CD4-positive, CD25-positive, alpha-beta regulatory T cell (primary cell): ENCODE measurements at regions not wholly inside any gene's neighbourhood (a gene's known extent, or its start where the extent isn't known, plus 50 kb on each side); places are given as distances from the start of the nearest gene placed in this dataset.

Experiments used
- ATAC-seq, 2 donors: fragments of 150-1000 bp; cut with Tn5 transposase; one replicate each; pipeline ENCODE4 v1.10.0; 2021; ENCODE audit warnings: low read depth in 2 of 2, moderate number of reproducible peaks in 2 of 2, moderate library complexity in 1 of 2
- DNase-seq, 3 donors: peaks; one replicate each; pipeline versions ENCODE4 v3.0.0 to v3.0.0-alpha.2; 2012 to 2022; ENCODE audit warnings: mixed read lengths in 1 of 3
- H3K27ac ChIP-seq: one replicate; pipeline ENCODE4 v1.7.0; 2013; ENCODE audit warnings: mild to moderate bottlenecking, low read length; ENCODE audit not compliant: insufficient read depth, poor library complexity, severe bottlenecking
- H3K27me3 ChIP-seq: one replicate; pipeline ENCODE4 v1.7.0; 2013; ENCODE audit warnings: low read length; ENCODE audit not compliant: control insufficient read depth, insufficient read depth
- H3K36me3 ChIP-seq: one replicate; pipeline ENCODE4 v1.7.0; 2013; ENCODE audit warnings: mild to moderate bottlenecking, low read length, moderate library complexity; ENCODE audit not compliant: control insufficient read depth, insufficient read depth
- H3K4me1 ChIP-seq: 2 replicates; pipeline ENCODE4 v1.7.0; 2013; ENCODE audit warnings: mild to moderate bottlenecking, low read length; ENCODE audit not compliant: insufficient read depth, control insufficient read depth, poor library complexity, severe bottlenecking
- H3K4me3 ChIP-seq: one replicate; pipeline ENCODE4 v1.7.0; 2013; ENCODE audit warnings: low read depth, mild to moderate bottlenecking, low read length, moderate library complexity
- H3K9me3 ChIP-seq, 2 experiments: 1 replicate in 1 of 2; 2 replicates in 1 of 2; pipeline ENCODE4 v1.7.0; 2013; ENCODE audit warnings: low read length in 2 of 2, mild to moderate bottlenecking in 1 of 2, moderate library complexity in 1 of 2; ENCODE audit not compliant: control insufficient read depth in 2 of 2
- H3K27ac Mint-ChIP-seq, 3 donors: one replicate each; pipeline ENCODE4 v1.8.0; 2020 to 2022; ENCODE audit warnings: mild to moderate bottlenecking in 3 of 3, mixed read lengths in 3 of 3, moderate library complexity in 2 of 3
- H3K27me3 Mint-ChIP-seq: one replicate; pipeline ENCODE4 v1.8.0; 2022; ENCODE audit warnings: mild to moderate bottlenecking, mixed read lengths
- H3K36me3 Mint-ChIP-seq: one replicate; pipeline ENCODE4 v1.8.0; 2020; ENCODE audit warnings: mixed read lengths
- H3K4me1 Mint-ChIP-seq, 4 donors: one replicate each; pipeline ENCODE4 v1.8.0; 2020 to 2022; ENCODE audit warnings: mixed read lengths in 4 of 4, mild to moderate bottlenecking in 1 of 4
- H3K4me3 Mint-ChIP-seq, 4 donors: one replicate each; pipeline ENCODE4 v1.8.0; 2020 to 2022; ENCODE audit warnings: mild to moderate bottlenecking in 4 of 4, mixed read lengths in 4 of 4, moderate library complexity in 3 of 4
- H3K9me3 Mint-ChIP-seq, 7 donors: one replicate each; pipeline ENCODE4 v1.8.0; 2020 to 2022; ENCODE audit warnings: mixed read lengths in 7 of 7, mild to moderate bottlenecking in 3 of 7, moderate library complexity in 2 of 7

- DNase-seq: no peak
- H3K9me3 Mint-ChIP-seq: peaks cover 0 to 4% (median 2%) of the 10 kb centered on the region in 7 donors
- no peaks in the 10 kb centered on the region for H3K36me3 ChIP-seq
These were observed 410.4 kb downstream of the PMP22 start for GRCh38 chr17:14854691-14855090.

GRCh38 chr17:14845591-14846281 is 419.4 kb downstream of the PMP22 start:
- DNase-seq (no peak), ATAC-seq (no peak)
- Histone ChIP-seq H3K27ac (no peak overlapping the region), H3K4me3 (no peak overlapping the region), H3K27me3 (peaks cover 8% of the 10 kb centered on the region), H3K4me1 (no peaks in the 10 kb centered on the region), H3K36me3 (no peaks in the 10 kb centered on the region), H3K9me3 (peaks cover 2 to 4% of the 10 kb centered on the region in 2 experiments)
- H3K27me3 Mint-ChIP-seq: no peaks in the 10 kb centered on the region
- no peak overlapping the region for H3K4me3 Mint-ChIP-seq
- no peak overlapping the region for H3K27ac Mint-ChIP-seq
- no peaks in the 10 kb centered on the region for H3K4me1 Mint-ChIP-seq
- H3K36me3 Mint-ChIP-seq: no peaks in the 10 kb centered on the region
- peaks cover 0 to 7% (median 0%) of the 10 kb centered on the region in 7 donors for H3K9me3 Mint-ChIP-seq

More at GRCh38 chr17:14854691-14855090, 410.4 kb downstream of the PMP22 start:
- H3K27ac ChIP-seq: no peak overlapping the region
- no peaks in the 10 kb centered on the region for H3K27me3 ChIP-seq
- Mint-ChIP-seq H3K27ac (no peak overlapping the region), H3K27me3 (no peaks in the 10 kb centered on the region), H3K4me3 (no peak overlapping the region), H3K4me1 (no peaks in the 10 kb centered on the region), H3K36me3 (no peaks in the 10 kb centered on the region)
- ATAC-seq: no peak
- no peak overlapping the region for H3K4me3 ChIP-seq
- no peaks in the 10 kb centered on the region for H3K9me3 ChIP-seq
- H3K4me1 ChIP-seq: no peaks in the 10 kb centered on the region

- Histone ChIP-seq H3K9me3 (no peaks in the 10 kb centered on the region), H3K36me3 (no peaks in the 10 kb centered on the region), H3K4me1 (no peaks in the 10 kb centered on the region), H3K27me3 (peaks cover 6% of the 10 kb centered on the region), H3K4me3 (no peak overlapping the region), H3K27ac (no peak overlapping the region)
- Mint-ChIP-seq H3K4me3 (no peak overlapping the region), H3K27ac (no peak overlapping the region), H3K4me1 (no peaks in the 10 kb centered on the region), H3K27me3 (no peaks in the 10 kb centered on the region), H3K9me3 (peaks cover 0 to 3% (median 0%) of the 10 kb centered on the region in 7 donors), H3K36me3 (no peaks in the 10 kb centered on the region)
- DNase-seq: no peak
- no peak for ATAC-seq
These were observed 421.9 kb downstream of the PMP22 start for GRCh38 chr17:14843086-14843795.

GRCh38 chr17:14840616-14841231 is 424.4 kb downstream of the PMP22 start:
- ATAC-seq (no peak), DNase-seq (no peak)
- no peaks in the 10 kb centered on the region for H3K27me3 Mint-ChIP-seq
- H3K36me3 ChIP-seq: no peaks in the 10 kb centered on the region
- H3K27me3 ChIP-seq: peaks cover 3% of the 10 kb centered on the region
- no peak overlapping the region for H3K27ac ChIP-seq
- H3K4me1 ChIP-seq: no peaks in the 10 kb centered on the region
- H3K4me3 ChIP-seq: no peak overlapping the region
- H3K27ac Mint-ChIP-seq: no peak overlapping the region
- H3K4me3 Mint-ChIP-seq: no peak overlapping the region
- H3K4me1 Mint-ChIP-seq: no peaks in the 10 kb centered on the region
- peaks cover 0 to 5% (median 0%) of the 10 kb centered on the region in 7 donors for H3K9me3 Mint-ChIP-seq
- no peaks in the 10 kb centered on the region for H3K36me3 Mint-ChIP-seq
- H3K9me3 ChIP-seq: no peaks in the 10 kb centered on the region

- Histone ChIP-seq H3K36me3 (no peaks in the 10 kb centered on the region), H3K9me3 (no peaks in the 10 kb centered on the region), H3K4me1 (no peaks in the 10 kb centered on the region), H3K27me3 (no peaks in the 10 kb centered on the region), H3K27ac (no peak overlapping the region), H3K4me3 (no peak overlapping the region)
- no peak for ATAC-seq
- Mint-ChIP-seq H3K4me3 (no peak overlapping the region), H3K9me3 (peaks cover 0 to 5% (median 1%) of the 10 kb centered on the region in 7 donors), H3K27ac (no peak overlapping the region), H3K36me3 (no peaks in the 10 kb centered on the region), H3K27me3 (peaks cover 1% of the 10 kb centered on the region), H3K4me1 (no peaks in the 10 kb centered on the region)
- DNase-seq: no peak
These were observed 426.6 kb downstream of the PMP22 start for GRCh38 chr17:14838567-14838966.

- no peak for ATAC-seq
- Histone ChIP-seq H3K9me3 (no peaks in the 10 kb centered on the region), H3K4me3 (no peak overlapping the region), H3K36me3 (no peaks in the 10 kb centered on the region), H3K27me3 (no peaks in the 10 kb centered on the region), H3K4me1 (no peaks in the 10 kb centered on the region), H3K27ac (no peak overlapping the region)
- Mint-ChIP-seq H3K4me3 (no peak overlapping the region), H3K27me3 (peaks cover 12% of the 10 kb centered on the region), H3K9me3 (peaks cover 0 to 4% (median 0%) of the 10 kb centered on the region in 7 donors), H3K36me3 (no peaks in the 10 kb centered on the region), H3K4me1 (peaks cover 0 to 4% (median 0%) of the 10 kb centered on the region in 4 donors), H3K27ac (no peak overlapping the region)
- no peak for DNase-seq
These were observed 431.8 kb downstream of the PMP22 start for GRCh38 chr17:14833201-14833785.

- Mint-ChIP-seq H3K27me3 (peaks cover 16% of the 10 kb centered on the region), H3K9me3 (peaks cover 0 to 4% (median 0%) of the 10 kb centered on the region in 7 donors), H3K27ac (no peak overlapping the region), H3K36me3 (no peaks in the 10 kb centered on the region), H3K4me3 (no peak overlapping the region), H3K4me1 (peaks cover 0 to 4% (median 0%) of the 10 kb centered on the region in 4 donors)
- Histone ChIP-seq H3K27ac (no peak overlapping the region), H3K36me3 (no peaks in the 10 kb centered on the region), H3K27me3 (no peaks in the 10 kb centered on the region), H3K9me3 (no peaks in the 10 kb centered on the region), H3K4me3 (no peak overlapping the region), H3K4me1 (no peaks in the 10 kb centered on the region)
- ATAC-seq: no peak
- no peak for DNase-seq
These were observed 433.6 kb downstream of the PMP22 start for GRCh38 chr17:14831491-14831890.
